Activated naive CD8-positive, alpha-beta T cell (primary cell): ENCODE measurements at regions not wholly inside any gene's neighbourhood (a gene's known extent, or its start where the extent isn't known, plus 50 kb on each side); places are given as distances from the start of the nearest gene placed in this dataset.

ENCODE experiments used
- H3K27ac Mint-ChIP-seq: one replicate; pipeline ENCODE4 v1.8.0; 2021; ENCODE audit warnings: mixed read lengths
- H3K27me3 Mint-ChIP-seq: one replicate; pipeline ENCODE4 v1.8.0; 2021; ENCODE audit warnings: mixed read lengths
- H3K36me3 Mint-ChIP-seq: one replicate; pipeline ENCODE4 v1.8.0; 2021; ENCODE audit warnings: mixed read lengths
- H3K4me1 Mint-ChIP-seq: one replicate; pipeline ENCODE4 v1.8.0; 2021; ENCODE audit warnings: low read depth, mixed read lengths
- H3K4me3 Mint-ChIP-seq: one replicate; pipeline ENCODE4 v1.8.0; 2021; ENCODE audit warnings: mild to moderate bottlenecking, mixed read lengths
- H3K9me3 Mint-ChIP-seq: one replicate; pipeline ENCODE4 v1.8.0; 2021; ENCODE audit warnings: low read depth, mixed read lengths

DNA sequence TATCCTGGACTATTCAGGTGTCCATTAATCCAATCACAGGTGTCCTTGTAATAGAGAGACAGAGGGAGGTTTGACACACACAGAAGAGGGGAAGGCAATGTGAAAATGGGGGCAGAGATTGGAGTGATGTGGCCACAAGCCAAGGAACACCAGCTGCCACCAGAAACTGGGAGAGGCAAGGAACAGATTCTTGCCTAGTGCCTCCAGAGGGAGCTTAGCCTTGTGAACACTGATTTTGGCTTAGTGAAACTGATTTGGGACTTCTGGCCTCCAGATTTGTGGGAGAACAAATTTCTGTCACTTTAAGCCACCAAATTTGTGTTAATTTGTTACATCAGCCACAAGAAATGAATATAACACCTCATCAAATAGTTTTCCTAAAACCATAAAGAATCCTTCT is 416.2 kb downstream of the ENC1 start:
- Mint-ChIP-seq H3K4me3 (no peak overlapping the region), H3K4me1 (no peaks in the 10 kb centered on the region)

DNA sequence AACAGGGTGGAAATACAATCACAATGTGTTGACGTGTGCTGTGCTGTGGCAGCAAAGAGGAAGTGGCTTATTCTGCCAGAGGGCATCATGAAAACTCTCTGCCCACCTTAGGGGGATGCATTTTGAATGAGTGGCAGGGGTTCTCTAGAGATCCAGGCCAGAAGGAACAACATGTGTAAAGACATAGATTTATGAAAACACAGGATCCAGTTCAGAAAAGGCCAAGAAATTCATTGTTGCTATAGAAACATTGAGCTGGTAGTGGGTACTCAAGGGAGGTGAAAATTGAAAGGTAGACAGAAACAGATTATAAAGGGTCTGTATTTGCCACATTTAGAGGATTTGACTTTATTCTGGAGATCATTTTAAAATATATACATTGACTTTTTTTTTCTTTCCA is 417.7 kb downstream of the ENC1 start:
- H3K4me1 Mint-ChIP-seq, result no peaks in the 10 kb centered on the region
- no peaks in the 10 kb centered on the region for H3K36me3 Mint-ChIP-seq
- no peak overlapping the region for H3K27ac Mint-ChIP-seq
- H3K4me3 Mint-ChIP-seq, result no peak overlapping the region
- peaks cover 7% of the 10 kb centered on the region for H3K27me3 Mint-ChIP-seq
- no peaks in the 10 kb centered on the region for H3K9me3 Mint-ChIP-seq

More for the DNA sequence above, 416.2 kb downstream of the ENC1 start:
- Mint-ChIP-seq H3K9me3 (no peaks in the 10 kb centered on the region), H3K36me3 (no peaks in the 10 kb centered on the region), H3K27me3 (peaks cover 7% of the 10 kb centered on the region), H3K27ac (no peak overlapping the region)

DNA sequence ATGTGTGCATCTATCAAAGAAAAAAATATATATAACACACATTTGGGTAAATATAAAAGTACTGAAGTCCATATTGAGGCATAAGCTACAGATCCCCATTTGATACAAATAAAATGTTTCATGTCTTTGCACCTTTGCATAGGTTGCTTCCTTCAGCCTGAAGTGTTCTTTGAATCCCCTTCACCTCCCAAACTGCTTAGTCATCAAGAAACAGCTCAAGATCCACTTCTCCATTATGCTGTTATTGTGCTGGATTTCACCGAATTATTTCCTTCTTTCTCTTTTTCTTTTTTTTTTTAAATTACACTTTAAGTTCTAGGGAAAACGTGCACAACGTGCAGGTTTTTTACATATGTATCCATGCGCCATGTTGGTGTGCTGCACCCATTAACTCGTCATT is 419.1 kb downstream of the ENC1 start:
- Mint-ChIP-seq H3K9me3 (no peaks in the 10 kb centered on the region), H3K4me3 (no peak overlapping the region), H3K4me1 (no peaks in the 10 kb centered on the region), H3K27me3 (peaks cover 6% of the 10 kb centered on the region), H3K36me3 (no peaks in the 10 kb centered on the region), H3K27ac (no peak overlapping the region)

DNA sequence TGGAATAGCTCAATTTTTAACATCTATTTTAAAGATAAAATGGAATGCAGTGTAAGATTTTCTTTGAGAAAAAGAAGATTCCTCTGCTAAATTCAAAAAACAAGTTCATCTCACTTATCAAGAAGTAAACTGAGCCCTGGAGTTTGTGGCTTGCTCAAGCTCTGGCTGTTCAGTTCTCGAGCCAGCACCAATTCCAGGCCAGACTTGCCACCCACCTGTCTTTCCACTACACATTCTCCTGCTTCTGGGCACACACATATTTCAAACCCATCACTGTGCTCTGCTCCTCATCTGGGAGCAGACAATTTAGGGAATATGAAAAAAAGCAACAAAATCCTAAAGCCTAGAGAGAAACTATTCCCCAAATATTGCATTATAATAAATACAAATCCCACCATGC is 424.5 kb downstream of the ENC1 start:
- H3K9me3 Mint-ChIP-seq, result no peaks in the 10 kb centered on the region
- no peak overlapping the region for H3K27ac Mint-ChIP-seq
- no peak overlapping the region for H3K4me3 Mint-ChIP-seq
- no peaks in the 10 kb centered on the region for H3K4me1 Mint-ChIP-seq
- H3K27me3 Mint-ChIP-seq, result peaks cover 4% of the 10 kb centered on the region
- no peaks in the 10 kb centered on the region for H3K36me3 Mint-ChIP-seq

DNA sequence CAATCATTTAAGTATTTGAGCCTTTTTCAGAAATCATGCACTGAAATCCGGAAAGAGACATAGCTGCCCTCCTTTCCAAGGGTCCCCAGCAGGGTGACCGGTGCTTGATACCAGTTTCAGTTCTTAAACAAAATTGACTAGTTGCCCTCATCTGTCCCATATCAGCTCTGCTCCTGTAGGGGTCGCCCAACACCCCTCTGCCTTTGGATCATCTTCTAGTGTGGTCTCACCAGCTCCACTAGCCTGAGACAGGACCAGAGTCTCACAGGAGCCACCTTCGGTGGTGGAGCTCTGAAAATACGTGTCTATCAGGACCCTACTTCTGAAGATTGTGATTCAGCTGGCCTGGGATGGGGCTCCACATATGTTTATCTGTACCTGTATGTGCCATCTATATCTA is 428.2 kb downstream of the ENC1 start:
- H3K36me3 Mint-ChIP-seq, result no peaks in the 10 kb centered on the region
- H3K4me1 Mint-ChIP-seq, result no peaks in the 10 kb centered on the region
- H3K27me3 Mint-ChIP-seq, result peaks cover 4% of the 10 kb centered on the region
- no peaks in the 10 kb centered on the region for H3K9me3 Mint-ChIP-seq
- H3K27ac Mint-ChIP-seq, result no peak overlapping the region
- H3K4me3 Mint-ChIP-seq, result no peak overlapping the region

GRCh38 chr5:74209571-74209970 is 431.0 kb downstream of the ENC1 start:
- Mint-ChIP-seq H3K27me3 (peaks cover 4% of the 10 kb centered on the region), H3K4me1 (no peaks in the 10 kb centered on the region), H3K36me3 (no peaks in the 10 kb centered on the region), H3K9me3 (no peaks in the 10 kb centered on the region), H3K27ac (no peak overlapping the region), H3K4me3 (no peak overlapping the region)

GRCh38 chr5:74206579-74207550 is 433.7 kb downstream of the ENC1 start:
- Mint-ChIP-seq H3K4me3 (no peak overlapping the region), H3K27ac (no peak overlapping the region), H3K4me1 (no peaks in the 10 kb centered on the region), H3K36me3 (no peaks in the 10 kb centered on the region), H3K9me3 (no peaks in the 10 kb centered on the region), H3K27me3 (peaks cover 4% of the 10 kb centered on the region)

GRCh38 chr5:74205767-74206578 is 434.6 kb downstream of the ENC1 start:
- H3K36me3 Mint-ChIP-seq, result no peaks in the 10 kb centered on the region
- H3K4me3 Mint-ChIP-seq, result no peak overlapping the region
- no peak overlapping the region for H3K27ac Mint-ChIP-seq

DNA sequence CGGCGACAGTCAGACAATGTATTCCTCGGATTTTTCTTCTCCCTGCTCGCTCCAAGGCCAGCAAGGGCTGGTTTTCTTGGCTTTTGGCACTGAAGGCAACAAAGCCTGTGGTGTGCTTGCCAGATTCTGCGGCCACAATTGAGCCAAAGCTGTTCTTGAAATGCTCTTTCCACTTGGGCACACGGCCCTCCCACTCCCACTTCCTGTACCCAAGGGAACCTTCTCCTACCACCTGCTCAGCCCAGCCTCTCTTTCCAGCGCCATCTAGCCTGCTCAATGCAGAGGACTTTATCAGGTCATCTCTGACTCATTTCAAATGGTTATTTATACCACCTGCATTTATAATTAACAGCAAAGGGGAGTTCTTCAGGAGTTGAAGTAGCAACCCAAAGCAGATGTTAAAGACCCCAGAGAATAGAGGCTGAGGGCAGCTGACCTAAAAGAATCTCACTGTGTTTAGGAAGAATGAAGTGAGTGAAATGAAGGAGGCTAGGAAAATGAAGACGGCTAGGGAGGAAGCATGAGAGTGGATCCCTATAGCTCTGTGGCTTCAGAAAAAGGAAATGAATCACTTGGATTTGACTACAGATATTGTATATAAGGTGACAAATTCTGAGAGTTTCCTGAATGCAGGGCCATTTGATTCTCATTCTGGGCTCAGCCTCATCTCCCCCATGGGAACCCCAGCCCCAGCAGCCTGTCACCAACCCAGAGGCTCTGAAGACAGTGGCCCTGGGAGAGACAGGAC is 439.0 kb downstream of the ENC1 start:
- no peak overlapping the region for H3K4me3 Mint-ChIP-seq
- no peak overlapping the region for H3K27ac Mint-ChIP-seq
- H3K4me1 Mint-ChIP-seq, result peaks cover 1% of the 10 kb centered on the region
- no peaks in the 10 kb centered on the region for H3K9me3 Mint-ChIP-seq
- H3K36me3 Mint-ChIP-seq, result no peaks in the 10 kb centered on the region
- H3K27me3 Mint-ChIP-seq, result peaks cover 2% of the 10 kb centered on the region

More at GRCh38 chr5:74205767-74206578, 434.6 kb downstream of the ENC1 start:
- no peaks in the 10 kb centered on the region for H3K9me3 Mint-ChIP-seq
- peaks cover 2% of the 10 kb centered on the region for H3K27me3 Mint-ChIP-seq
- peaks cover 1% of the 10 kb centered on the region for H3K4me1 Mint-ChIP-seq

DNA sequence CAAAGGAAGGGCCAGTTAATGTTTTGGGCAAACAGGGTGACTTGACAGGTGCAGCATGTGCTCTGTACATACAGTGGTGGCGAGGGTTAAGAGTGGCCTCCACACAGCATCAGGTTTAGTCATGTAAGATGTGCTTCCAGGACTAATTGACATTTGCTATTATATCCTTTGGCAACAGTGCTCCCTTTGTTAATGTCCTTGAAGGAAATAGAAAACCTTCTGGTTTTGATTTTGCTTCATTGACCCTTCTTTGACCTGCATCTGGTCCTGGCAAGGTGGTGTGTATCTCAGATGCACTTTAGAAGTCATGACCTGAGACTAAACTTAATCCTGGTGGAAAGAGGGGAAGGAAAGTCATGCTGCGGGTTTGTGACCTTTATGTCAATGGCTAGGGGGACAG is 440.0 kb downstream of the ENC1 start:
- no peak overlapping the region for H3K4me3 Mint-ChIP-seq
- no peak overlapping the region for H3K27ac Mint-ChIP-seq
- no peaks in the 10 kb centered on the region for H3K9me3 Mint-ChIP-seq
- no peaks in the 10 kb centered on the region for H3K36me3 Mint-ChIP-seq
- H3K4me1 Mint-ChIP-seq, result peaks cover 1% of the 10 kb centered on the region
- H3K27me3 Mint-ChIP-seq, result peaks cover 2% of the 10 kb centered on the region

- Mint-ChIP-seq H3K27me3 (no peaks in the 10 kb centered on the region), H3K36me3 (no peaks in the 10 kb centered on the region), H3K9me3 (no peaks in the 10 kb centered on the region), H3K4me3 (no peak overlapping the region), H3K4me1 (peaks cover 1% of the 10 kb centered on the region), H3K27ac (no peak overlapping the region)
Observed at GRCh38 chr5:74199436-74200210, 440.9 kb downstream of the ENC1 start.

DNA sequence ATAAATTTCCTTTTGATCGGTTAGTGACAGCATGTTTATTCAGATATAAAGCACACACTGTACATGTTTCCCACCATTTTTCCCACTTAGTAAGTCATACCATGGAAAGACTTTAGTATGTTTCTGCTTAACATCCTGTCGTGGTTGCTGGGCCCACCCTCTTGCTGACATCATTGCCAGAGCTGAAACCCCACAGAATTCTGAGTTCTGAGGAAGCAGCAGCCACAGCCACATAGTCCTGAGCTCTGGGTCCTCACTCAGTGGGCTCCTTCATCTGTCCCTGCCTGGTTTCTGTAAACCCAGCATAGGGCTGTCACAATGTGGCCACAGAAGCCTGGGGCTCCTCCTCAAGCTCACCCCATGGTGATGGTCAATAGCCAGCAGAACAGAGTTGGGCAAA is 441.5 kb downstream of the ENC1 start:
- H3K36me3 Mint-ChIP-seq, result no peaks in the 10 kb centered on the region
- no peaks in the 10 kb centered on the region for H3K9me3 Mint-ChIP-seq
- H3K4me1 Mint-ChIP-seq, result peaks cover 1% of the 10 kb centered on the region
- no peak overlapping the region for H3K4me3 Mint-ChIP-seq
- H3K27me3 Mint-ChIP-seq, result no peaks in the 10 kb centered on the region
- H3K27ac Mint-ChIP-seq, result no peak overlapping the region

DNA sequence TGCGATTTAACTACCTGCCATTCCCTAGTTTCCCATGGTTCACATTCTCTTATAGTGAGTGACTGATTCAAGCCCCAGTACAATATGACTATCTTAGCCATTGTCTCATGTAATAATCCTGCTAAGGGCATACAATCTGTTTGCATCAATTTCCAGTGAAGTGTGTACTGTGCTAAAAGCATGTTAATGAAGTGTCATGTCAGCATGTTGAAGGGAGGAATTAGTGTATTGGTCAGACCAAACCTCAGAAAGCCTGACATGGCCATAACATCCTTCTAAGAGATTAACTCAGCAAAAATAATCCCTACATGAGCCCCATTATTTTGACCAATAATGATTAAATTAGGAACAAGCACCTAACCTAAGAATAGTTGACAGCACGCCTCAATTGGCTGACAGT is 442.4 kb downstream of the ENC1 start:
- H3K27me3 Mint-ChIP-seq, result no peaks in the 10 kb centered on the region
- H3K36me3 Mint-ChIP-seq, result no peaks in the 10 kb centered on the region
- H3K9me3 Mint-ChIP-seq, result no peaks in the 10 kb centered on the region
- H3K4me3 Mint-ChIP-seq, result no peak overlapping the region
- H3K27ac Mint-ChIP-seq, result no peak overlapping the region
- peaks cover 1% of the 10 kb centered on the region for H3K4me1 Mint-ChIP-seq

DNA sequence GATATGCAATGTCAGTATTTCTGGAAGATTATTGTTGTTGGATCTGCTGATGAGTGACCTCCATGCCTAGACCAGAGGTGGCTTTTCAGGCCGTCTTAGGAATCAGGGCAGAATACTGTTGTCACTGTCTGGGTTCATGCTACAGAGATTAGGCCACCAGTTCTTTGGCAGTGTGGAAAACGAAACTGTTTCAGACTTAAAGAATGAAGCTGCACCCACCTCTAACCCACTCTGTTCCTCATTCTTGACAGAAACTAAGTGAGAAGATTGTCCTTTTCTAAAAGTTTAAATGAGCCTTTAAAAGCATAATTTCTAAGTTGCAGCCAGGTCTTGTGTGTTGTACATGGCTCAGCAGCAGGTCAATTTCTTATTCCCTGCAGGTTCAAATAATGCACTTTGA is 444.3 kb downstream of the ENC1 start:
- Mint-ChIP-seq H3K27me3 (peaks cover 5% of the 10 kb centered on the region), H3K9me3 (no peaks in the 10 kb centered on the region), H3K4me1 (no peaks in the 10 kb centered on the region), H3K36me3 (no peaks in the 10 kb centered on the region), H3K4me3 (no peak overlapping the region), H3K27ac (no peak overlapping the region)
